ENCODE measurements at regions not wholly inside any gene's neighbourhood (a gene's known extent, or its start where the extent isn't known, plus 50 kb on each side); places are given as distances from the start of the nearest gene placed in this dataset.

- DNase-seq = no peak
Observed at GRCh38 chr6:113170454-113170853, 686.7 kb upstream of the MARCKS start.

DNA sequence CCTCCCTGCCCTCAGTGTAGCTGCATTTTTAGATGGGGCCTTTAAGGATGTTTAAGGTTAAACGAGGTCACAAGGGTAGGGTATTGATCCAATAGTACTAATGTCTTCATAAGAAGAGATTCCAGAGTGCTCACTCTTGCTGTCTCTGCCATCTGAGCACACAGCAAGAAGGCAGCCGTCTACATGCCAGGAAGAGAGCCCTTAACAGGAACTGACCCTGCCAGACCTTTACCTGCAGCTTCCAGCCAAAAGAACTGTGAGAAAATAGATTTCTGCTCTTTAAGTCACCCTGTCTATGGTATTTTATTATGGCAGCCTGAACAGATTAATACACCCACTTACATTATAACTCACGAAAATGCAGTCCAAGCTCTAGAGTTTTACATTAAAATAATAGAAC is 685.3 kb upstream of the MARCKS start:
- no peak for DNase-seq

DNA sequence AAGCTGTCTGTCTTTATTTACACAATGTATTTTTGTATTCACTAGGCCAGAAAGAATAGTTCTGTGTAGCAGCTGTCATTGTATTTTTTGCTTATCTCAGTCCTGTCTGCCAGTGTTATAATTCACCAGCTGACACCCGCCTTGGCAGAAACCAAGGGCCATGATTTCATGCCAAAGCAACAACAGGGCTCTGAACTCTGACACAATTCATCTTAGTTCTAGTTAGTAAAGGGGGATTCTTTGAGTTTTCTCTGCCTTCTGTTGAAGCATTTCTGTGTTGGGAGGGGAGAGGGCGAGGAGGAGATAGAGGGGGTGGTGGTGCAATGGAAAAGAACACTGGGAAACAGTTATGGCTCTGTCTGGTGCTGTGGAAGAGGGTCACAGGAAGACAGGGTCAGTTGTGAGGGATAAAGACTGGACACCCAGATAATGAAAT is 684.6 kb upstream of the MARCKS start:
- DNase-seq = peak; percentile 76

GRCh38 chr6:113178349-113178748 is 678.8 kb upstream of the MARCKS start:
- no peak for DNase-seq

- DNase-seq = no peak
Observed at GRCh38 chr6:113181164-113181563, 676.0 kb upstream of the MARCKS start.

- peak; percentile 83 for DNase-seq
Observed at GRCh38 chr6:113182370-113183141, 674.6 kb upstream of the MARCKS start.

DNA sequence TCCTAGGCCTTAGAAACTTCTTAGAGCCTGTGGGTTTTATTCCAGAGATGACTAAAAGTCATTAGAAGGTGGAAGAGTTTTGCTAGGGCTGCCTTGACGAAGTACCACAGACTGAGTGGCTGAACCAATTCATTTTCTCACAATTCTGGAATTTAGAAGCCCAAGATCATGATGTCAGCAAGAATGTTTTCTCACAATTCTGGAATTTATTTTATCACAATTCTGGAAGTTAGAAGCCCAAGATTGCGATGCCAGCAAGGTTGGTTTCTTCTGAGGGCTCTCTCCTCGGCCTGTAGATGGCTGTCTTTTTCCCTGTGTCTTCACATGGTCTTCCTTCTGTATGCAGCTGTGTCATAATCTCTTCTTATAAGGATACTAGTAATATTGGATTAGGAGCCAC is 672.9 kb upstream of the MARCKS start:
- DNase-seq = no peak

DNA sequence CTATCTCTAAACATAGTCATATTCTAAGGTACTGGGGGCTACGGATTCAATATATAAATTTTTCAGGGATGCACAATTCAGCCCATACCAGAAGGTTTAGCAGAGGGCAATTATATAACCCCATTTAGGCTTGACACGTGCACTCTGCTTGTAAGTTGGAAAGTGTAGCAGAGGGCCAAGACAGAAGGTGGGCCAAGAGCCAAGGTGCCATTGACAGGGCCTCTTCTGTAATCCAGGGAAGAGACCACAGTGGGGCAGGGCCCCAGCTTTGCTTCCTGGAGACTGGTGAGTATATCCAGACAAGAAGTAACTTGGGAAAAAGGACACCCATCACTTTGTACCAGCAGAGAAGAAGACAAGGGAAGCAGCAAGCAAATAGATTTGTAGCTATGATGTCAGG is 672.4 kb upstream of the MARCKS start:
- no peak for DNase-seq

DNA sequence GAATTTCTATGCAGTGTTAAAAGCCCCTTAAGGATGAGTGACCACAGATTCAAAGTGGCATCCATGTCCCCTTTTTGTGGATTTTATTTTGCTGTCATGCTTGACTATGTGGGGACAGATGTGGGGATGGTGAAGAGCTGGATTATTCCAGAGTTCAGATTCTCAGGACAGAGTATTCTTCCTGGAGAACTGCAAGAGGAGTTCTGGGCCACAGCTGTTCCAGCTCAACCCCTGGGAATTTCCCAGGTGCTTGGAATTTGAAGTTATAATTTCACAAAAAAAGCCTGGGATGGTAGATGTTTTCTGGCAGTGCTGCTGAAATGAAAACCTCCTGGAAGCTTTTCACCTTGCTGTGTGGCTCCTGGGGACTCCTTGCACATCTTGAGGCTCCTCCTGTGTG is 671.8 kb upstream of the MARCKS start:
- no peak for DNase-seq

- DNase-seq = no peak
Observed at GRCh38 chr6:113187661-113188060, 669.5 kb upstream of the MARCKS start.

- no peak for DNase-seq
Observed at GRCh38 chr6:113188962-113189361, 668.2 kb upstream of the MARCKS start.

- DNase-seq = no peak
Observed at GRCh38 chr6:113190170-113190569, 667.0 kb upstream of the MARCKS start.

- no peak for DNase-seq
Observed at GRCh38 chr6:113194090-113194489, 663.1 kb upstream of the MARCKS start.

GRCh38 chr6:113202852-113203714 is 654.1 kb upstream of the MARCKS start:
- no peak for DNase-seq

- no peak for DNase-seq
Observed at GRCh38 chr6:113203715-113204110, 653.4 kb upstream of the MARCKS start.

- no peak for DNase-seq
Observed at GRCh38 chr6:113205553-113205952, 651.6 kb upstream of the MARCKS start.

GRCh38 chr6:113208726-113209125 is 648.4 kb upstream of the MARCKS start:
- DNase-seq = no peak

- no peak for DNase-seq
Observed at GRCh38 chr6:113209315-113209714, 647.8 kb upstream of the MARCKS start.

- DNase-seq = no peak
Observed at GRCh38 chr6:113211170-113211569, 646.0 kb upstream of the MARCKS start.

DNA sequence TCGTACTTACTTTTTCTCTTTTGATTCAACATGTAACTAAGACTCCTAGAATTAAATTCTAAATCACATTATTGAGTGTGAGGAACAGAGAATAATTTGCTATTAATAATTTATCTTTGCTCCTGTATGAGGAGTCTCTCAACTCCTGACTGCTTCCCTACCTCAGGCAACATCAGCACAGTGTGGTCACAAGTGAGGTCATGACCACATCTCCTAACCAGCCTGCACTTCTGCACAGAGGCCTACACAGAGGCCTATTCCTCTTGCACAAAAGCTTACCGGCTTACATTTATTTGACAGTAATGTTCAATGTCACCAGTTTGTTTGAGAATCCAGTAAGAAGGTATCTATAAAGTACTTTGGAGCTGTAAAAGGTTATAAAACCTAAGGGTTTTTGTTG is 637.4 kb upstream of the MARCKS start:
- no peak for DNase-seq

- DNase-seq = no peak
Observed at GRCh38 chr6:113220832-113221231, 636.3 kb upstream of the MARCKS start.

- DNase-seq = no peak
Observed at GRCh38 chr6:113221850-113222249, 635.3 kb upstream of the MARCKS start.

- no peak for DNase-seq
Observed at GRCh38 chr6:113246186-113246585, 611.0 kb upstream of the MARCKS start.

GRCh38 chr6:113248532-113248931 is 608.6 kb upstream of the MARCKS start:
- DNase-seq = no peak
